GM12878 (cell line): ENCODE measurements at regions not wholly inside any gene's neighbourhood (a gene's known extent, or its start where the extent isn't known, plus 50 kb on each side); places are given as distances from the start of the nearest gene placed in this dataset.
A peak's percentile ranks its signal among the peaks of the same experiment; 100 is the strongest.

ENCODE experiments used
- BACH1 ChIP-seq: fragments of 450-650 bp; IDR thresholded peaks from 2 replicates; pipeline ENCODE4 v1.6.1; 2017; ENCODE audit warnings: mild to moderate bottlenecking, borderline replicate concordance
- MEF2A ChIP-seq: IDR thresholded peaks from 2 replicates; pipeline ENCODE4 v1.6.1; 2011; ENCODE audit warnings: low read depth, mild to moderate bottlenecking, low read length, moderate library complexity; ENCODE audit not compliant: insufficient read depth
- NKRF ChIP-seq: fragments of 450-650 bp; conservative IDR thresholded peaks from 2 replicates; pipeline ENCODE4 v1.6.1; 2017; ENCODE audit warnings: mild to moderate bottlenecking, moderate library complexity
- POU2F2 ChIP-seq: IDR thresholded peaks from 3 replicates; pipeline ENCODE4 v1.6.1; 2011; ENCODE audit warnings: low read depth, mild to moderate bottlenecking, low read length, borderline replicate concordance
- ZNF592 ChIP-seq: fragments of 450-650 bp; IDR thresholded peaks from 2 replicates; pipeline ENCODE4 v1.6.1; 2017; ENCODE audit warnings: mild to moderate bottlenecking, moderate library complexity
- TF ChIP-seq, protein P1 (sequence below): IDR thresholded peaks from 2 replicates; pipeline ENCODE4 v1.6.1; 2012; ENCODE audit warnings: mild to moderate bottlenecking, low read depth, low read length
- TF ChIP-seq, protein P2 (sequence below): fragments of 450-650 bp; IDR thresholded peaks from 2 replicates; pipeline ENCODE4 v1.6.1; 2017; ENCODE audit warnings: low read depth, mild to moderate bottlenecking, moderate library complexity
- TF ChIP-seq, protein P3 (sequence below): IDR thresholded peaks from 2 replicates; pipeline ENCODE4 v1.6.1; 2012; ENCODE audit warnings: improper control_type of control experiment, low read depth, low read length; ENCODE audit not compliant: insufficient replicate concordance

DNA sequence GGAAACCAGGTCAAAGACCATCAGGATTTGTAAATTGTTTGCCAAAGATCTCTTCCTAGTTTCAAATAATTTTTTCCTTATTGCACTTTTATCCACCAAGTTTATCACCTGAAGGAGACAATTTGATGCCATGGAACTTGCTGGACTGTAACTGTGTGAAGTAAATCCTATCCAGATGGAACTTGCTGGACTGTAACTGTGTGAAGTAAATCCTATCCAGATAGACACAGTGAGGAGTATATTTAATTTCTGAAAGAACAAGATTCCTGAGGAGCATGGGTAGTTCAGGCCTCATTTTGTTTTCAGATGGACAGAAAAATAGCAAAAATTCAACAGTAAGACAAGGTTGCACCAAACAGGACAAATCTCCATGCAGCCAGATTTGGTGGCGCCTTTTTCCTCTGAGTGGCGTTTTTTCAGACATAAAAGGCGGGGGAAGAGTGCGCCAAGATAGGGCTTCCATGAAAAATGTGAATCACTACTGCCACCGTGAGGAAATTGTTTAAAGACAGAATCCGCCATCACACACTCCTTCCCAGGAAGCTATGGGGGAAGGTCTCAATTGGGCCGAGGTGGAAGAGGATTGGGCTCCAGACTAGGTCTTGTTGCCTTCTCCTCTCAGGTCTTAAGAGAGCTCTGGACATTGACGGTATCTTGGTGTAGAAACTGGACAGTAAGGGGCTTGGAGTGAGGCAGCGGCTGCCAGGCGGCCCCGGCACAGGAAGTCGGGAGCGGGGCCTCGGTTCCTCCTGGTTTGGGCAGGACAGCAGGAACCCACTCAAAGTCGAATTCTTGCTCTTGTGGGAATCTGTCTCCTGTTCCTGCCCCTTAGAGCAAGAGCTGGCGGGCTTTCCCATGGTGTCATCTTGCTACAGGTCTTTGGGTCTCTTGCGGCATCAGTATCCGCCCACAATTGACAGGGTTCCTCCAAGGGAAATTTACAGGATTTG lies 234.7 kb downstream of the OR13H1 start (continued):
- TF ChIP-seq ZNF592 = peak; percentile 63; the same call in 1 of the 2 replicates
- TF ChIP-seq, protein P1, sequence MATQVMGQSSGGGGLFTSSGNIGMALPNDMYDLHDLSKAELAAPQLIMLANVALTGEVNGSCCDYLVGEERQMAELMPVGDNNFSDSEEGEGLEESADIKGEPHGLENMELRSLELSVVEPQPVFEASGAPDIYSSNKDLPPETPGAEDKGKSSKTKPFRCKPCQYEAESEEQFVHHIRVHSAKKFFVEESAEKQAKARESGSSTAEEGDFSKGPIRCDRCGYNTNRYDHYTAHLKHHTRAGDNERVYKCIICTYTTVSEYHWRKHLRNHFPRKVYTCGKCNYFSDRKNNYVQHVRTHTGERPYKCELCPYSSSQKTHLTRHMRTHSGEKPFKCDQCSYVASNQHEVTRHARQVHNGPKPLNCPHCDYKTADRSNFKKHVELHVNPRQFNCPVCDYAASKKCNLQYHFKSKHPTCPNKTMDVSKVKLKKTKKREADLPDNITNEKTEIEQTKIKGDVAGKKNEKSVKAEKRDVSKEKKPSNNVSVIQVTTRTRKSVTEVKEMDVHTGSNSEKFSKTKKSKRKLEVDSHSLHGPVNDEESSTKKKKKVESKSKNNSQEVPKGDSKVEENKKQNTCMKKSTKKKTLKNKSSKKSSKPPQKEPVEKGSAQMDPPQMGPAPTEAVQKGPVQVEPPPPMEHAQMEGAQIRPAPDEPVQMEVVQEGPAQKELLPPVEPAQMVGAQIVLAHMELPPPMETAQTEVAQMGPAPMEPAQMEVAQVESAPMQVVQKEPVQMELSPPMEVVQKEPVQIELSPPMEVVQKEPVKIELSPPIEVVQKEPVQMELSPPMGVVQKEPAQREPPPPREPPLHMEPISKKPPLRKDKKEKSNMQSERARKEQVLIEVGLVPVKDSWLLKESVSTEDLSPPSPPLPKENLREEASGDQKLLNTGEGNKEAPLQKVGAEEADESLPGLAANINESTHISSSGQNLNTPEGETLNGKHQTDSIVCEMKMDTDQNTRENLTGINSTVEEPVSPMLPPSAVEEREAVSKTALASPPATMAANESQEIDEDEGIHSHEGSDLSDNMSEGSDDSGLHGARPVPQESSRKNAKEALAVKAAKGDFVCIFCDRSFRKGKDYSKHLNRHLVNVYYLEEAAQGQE = no peak
- TF ChIP-seq MEF2A = no peak
- no peak for TF ChIP-seq NKRF
- TF ChIP-seq, protein P2, sequence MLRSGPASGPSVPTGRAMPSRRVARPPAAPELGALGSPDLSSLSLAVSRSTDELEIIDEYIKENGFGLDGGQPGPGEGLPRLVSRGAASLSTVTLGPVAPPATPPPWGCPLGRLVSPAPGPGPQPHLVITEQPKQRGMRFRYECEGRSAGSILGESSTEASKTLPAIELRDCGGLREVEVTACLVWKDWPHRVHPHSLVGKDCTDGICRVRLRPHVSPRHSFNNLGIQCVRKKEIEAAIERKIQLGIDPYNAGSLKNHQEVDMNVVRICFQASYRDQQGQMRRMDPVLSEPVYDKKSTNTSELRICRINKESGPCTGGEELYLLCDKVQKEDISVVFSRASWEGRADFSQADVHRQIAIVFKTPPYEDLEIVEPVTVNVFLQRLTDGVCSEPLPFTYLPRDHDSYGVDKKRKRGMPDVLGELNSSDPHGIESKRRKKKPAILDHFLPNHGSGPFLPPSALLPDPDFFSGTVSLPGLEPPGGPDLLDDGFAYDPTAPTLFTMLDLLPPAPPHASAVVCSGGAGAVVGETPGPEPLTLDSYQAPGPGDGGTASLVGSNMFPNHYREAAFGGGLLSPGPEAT = peak; percentile 45; the same call in 1 of the 2 replicates
- TF ChIP-seq BACH1 = no peak
- 0 out of 3 replicates have a peak, but pooled peaks have one; percentile 16 for TF ChIP-seq POU2F2
- TF ChIP-seq, protein P3, sequence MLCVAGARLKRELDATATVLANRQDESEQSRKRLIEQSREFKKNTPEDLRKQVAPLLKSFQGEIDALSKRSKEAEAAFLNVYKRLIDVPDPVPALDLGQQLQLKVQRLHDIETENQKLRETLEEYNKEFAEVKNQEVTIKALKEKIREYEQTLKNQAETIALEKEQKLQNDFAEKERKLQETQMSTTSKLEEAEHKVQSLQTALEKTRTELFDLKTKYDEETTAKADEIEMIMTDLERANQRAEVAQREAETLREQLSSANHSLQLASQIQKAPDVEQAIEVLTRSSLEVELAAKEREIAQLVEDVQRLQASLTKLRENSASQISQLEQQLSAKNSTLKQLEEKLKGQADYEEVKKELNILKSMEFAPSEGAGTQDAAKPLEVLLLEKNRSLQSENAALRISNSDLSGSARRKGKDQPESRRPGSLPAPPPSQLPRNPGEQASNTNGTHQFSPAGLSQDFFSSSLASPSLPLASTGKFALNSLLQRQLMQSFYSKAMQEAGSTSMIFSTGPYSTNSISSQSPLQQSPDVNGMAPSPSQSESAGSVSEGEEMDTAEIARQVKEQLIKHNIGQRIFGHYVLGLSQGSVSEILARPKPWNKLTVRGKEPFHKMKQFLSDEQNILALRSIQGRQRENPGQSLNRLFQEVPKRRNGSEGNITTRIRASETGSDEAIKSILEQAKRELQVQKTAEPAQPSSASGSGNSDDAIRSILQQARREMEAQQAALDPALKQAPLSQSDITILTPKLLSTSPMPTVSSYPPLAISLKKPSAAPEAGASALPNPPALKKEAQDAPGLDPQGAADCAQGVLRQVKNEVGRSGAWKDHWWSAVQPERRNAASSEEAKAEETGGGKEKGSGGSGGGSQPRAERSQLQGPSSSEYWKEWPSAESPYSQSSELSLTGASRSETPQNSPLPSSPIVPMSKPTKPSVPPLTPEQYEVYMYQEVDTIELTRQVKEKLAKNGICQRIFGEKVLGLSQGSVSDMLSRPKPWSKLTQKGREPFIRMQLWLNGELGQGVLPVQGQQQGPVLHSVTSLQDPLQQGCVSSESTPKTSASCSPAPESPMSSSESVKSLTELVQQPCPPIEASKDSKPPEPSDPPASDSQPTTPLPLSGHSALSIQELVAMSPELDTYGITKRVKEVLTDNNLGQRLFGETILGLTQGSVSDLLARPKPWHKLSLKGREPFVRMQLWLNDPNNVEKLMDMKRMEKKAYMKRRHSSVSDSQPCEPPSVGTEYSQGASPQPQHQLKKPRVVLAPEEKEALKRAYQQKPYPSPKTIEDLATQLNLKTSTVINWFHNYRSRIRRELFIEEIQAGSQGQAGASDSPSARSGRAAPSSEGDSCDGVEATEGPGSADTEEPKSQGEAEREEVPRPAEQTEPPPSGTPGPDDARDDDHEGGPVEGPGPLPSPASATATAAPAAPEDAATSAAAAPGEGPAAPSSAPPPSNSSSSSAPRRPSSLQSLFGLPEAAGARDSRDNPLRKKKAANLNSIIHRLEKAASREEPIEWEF = no peak
